ENCODE measurements at regions not wholly inside any gene's neighbourhood (a gene's known extent, or its start where the extent isn't known, plus 50 kb on each side); places are given as distances from the start of the nearest gene placed in this dataset.
"Not testable (repeated sequence)": the region's sequence is repeated elsewhere in the genome, so short reads cannot be mapped to it uniquely, and the experiment has no call there.

- no peak for DNase-seq (ENCODE audit: low read depth)
These were observed 91.2 kb downstream of the RCHY1 start for GRCh38 chr4:75422998-75423397.

GRCh38 chr4:75412746-75413145 lies 101.5 kb downstream of the RCHY1 start:
- DNase-seq (ENCODE audit: low read depth), result no peak

GRCh38 chr4:75398501-75398900 lies 115.7 kb downstream of the RCHY1 start:
- no peak for DNase-seq (ENCODE audit: low read depth)

- no peak for DNase-seq (ENCODE audit: low read depth)
These were observed 122.6 kb downstream of the RCHY1 start for GRCh38 chr4:75391489-75392166.

- not testable (repeated sequence) for DNase-seq (ENCODE audit: low read depth)
These were observed 127.8 kb downstream of the RCHY1 start for GRCh38 chr4:75386426-75386825.

GRCh38 chr4:75385106-75385505 lies 129.1 kb downstream of the RCHY1 start:
- DNase-seq (ENCODE audit: low read depth), result no peak

- DNase-seq (ENCODE audit: low read depth), result no peak
These were observed 137.7 kb downstream of the RCHY1 start for GRCh38 chr4:75376543-75376942.

GRCh38 chr4:75371915-75372314 lies 142.3 kb downstream of the RCHY1 start:
- DNase-seq (ENCODE audit: low read depth), result no peak

- no peak for DNase-seq (ENCODE audit: low read depth)
These were observed 143.6 kb downstream of the RCHY1 start for GRCh38 chr4:75370576-75370975.

GRCh38 chr4:75345423-75345822 lies 168.8 kb downstream of the RCHY1 start:
- DNase-seq (ENCODE audit: low read depth), result no peak

- DNase-seq (ENCODE audit: low read depth), result peak; percentile 63
These were observed 169.3 kb downstream of the RCHY1 start for GRCh38 chr4:75344915-75345314.

- no peak for DNase-seq (ENCODE audit: low read depth)
These were observed 170.9 kb downstream of the RCHY1 start for GRCh38 chr4:75343333-75343732.

- no peak for DNase-seq (ENCODE audit: low read depth)
These were observed 173.6 kb downstream of the RCHY1 start for GRCh38 chr4:75340561-75340960.

- DNase-seq (ENCODE audit: low read depth), result no peak
These were observed 175.8 kb downstream of the RCHY1 start for GRCh38 chr4:75338352-75338880.

GRCh38 chr4:75327804-75328512 lies 186.2 kb downstream of the RCHY1 start:
- no peak for DNase-seq (ENCODE audit: low read depth)

- DNase-seq (ENCODE audit: low read depth), result no peak
These were observed 188.8 kb downstream of the RCHY1 start for GRCh38 chr4:75325318-75325979.

- no peak for DNase-seq (ENCODE audit: low read depth)
These were observed 192.7 kb downstream of the RCHY1 start for GRCh38 chr4:75321484-75321883.

GRCh38 chr4:75317641-75318040 lies 196.6 kb downstream of the RCHY1 start:
- DNase-seq (ENCODE audit: low read depth), result not testable (repeated sequence)

- DNase-seq (ENCODE audit: low read depth), result no peak
These were observed 206.2 kb downstream of the RCHY1 start for GRCh38 chr4:75308049-75308448.

- DNase-seq (ENCODE audit: low read depth), result no peak
These were observed 207.7 kb downstream of the RCHY1 start for GRCh38 chr4:75306506-75306905.

GRCh38 chr4:75302648-75303047 lies 211.6 kb downstream of the RCHY1 start:
- DNase-seq (ENCODE audit: low read depth), result no peak

- no peak for DNase-seq (ENCODE audit: low read depth)
These were observed 224.2 kb downstream of the RCHY1 start for GRCh38 chr4:75289914-75290582.
